ENCODE measurements at regions not wholly inside any gene's neighbourhood (a gene's known extent, or its start where the extent isn't known, plus 50 kb on each side); places are given as distances from the start of the nearest gene placed in this dataset.

DNA sequence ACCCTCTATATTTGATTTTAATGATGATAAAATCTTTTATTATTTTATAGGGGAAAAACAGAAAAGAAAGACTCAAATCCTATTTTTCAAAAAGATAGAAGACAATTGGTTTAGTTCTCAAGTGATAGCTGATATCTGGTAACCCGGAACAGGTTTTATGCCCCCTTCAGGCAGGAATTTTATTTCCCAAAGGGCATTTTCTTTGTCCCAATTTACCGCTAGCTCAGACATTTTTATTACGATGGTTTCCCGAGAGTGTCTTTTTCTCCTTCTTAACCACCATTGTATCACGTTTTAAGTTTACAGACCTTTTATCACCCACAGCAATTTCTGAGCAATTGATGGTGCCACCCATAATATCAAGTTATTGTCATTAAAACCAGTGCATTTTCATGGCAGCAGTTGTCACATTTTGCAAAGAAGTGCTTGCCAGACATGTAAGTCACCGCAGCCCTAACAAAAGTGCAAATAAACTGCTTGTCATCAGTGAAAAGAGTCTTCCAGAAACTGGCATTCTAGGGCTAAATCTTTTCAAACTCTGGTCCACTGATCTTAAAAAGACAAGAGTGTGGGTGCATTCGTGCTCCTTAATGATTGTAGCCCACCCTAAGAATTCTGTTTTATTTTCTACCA lies 204.8 kb upstream of the VCX start:
- H3K27me3 Mint-ChIP-seq (ENCODE audit: insufficient read depth, unreplicated experiment): no peaks in the 10 kb centered on the region
- POLR2A ChIA-PET: no interaction called here
- no peaks in the 10 kb centered on the region for H3K36me3 Mint-ChIP-seq (ENCODE audit: insufficient read depth, unreplicated experiment)
- no peaks in the 10 kb centered on the region for H3K9me3 Mint-ChIP-seq (ENCODE audit: unreplicated experiment)
- no peak overlapping the region for H3K4me3 Mint-ChIP-seq (ENCODE audit: unreplicated experiment)
- TF ChIP-seq, protein P1, sequence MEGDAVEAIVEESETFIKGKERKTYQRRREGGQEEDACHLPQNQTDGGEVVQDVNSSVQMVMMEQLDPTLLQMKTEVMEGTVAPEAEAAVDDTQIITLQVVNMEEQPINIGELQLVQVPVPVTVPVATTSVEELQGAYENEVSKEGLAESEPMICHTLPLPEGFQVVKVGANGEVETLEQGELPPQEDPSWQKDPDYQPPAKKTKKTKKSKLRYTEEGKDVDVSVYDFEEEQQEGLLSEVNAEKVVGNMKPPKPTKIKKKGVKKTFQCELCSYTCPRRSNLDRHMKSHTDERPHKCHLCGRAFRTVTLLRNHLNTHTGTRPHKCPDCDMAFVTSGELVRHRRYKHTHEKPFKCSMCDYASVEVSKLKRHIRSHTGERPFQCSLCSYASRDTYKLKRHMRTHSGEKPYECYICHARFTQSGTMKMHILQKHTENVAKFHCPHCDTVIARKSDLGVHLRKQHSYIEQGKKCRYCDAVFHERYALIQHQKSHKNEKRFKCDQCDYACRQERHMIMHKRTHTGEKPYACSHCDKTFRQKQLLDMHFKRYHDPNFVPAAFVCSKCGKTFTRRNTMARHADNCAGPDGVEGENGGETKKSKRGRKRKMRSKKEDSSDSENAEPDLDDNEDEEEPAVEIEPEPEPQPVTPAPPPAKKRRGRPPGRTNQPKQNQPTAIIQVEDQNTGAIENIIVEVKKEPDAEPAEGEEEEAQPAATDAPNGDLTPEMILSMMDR (IDR thresholded peaks at IDR 0.05; ENCODE audit: unreplicated experiment): no peak
- CTCF ChIA-PET: interaction anchor here (0.7 kb wide), 2 partner anchors 37 to 1863 kb away, joined by 3 read pairs; no protein-coding TSS in a partner anchor
- H3K4me1 Mint-ChIP-seq (ENCODE audit: insufficient read depth, unreplicated experiment): no peaks in the 10 kb centered on the region
- intact Hi-C loops (cut with micrococcal nuclease): no loop called here
- no peak overlapping the region for H3K27ac Mint-ChIP-seq (ENCODE audit: low read depth, unreplicated experiment)
- DNase-seq (ENCODE audit: unreplicated experiment): no peak
- no TSS peak for BruUV-seq (replicated peaks)

DNA sequence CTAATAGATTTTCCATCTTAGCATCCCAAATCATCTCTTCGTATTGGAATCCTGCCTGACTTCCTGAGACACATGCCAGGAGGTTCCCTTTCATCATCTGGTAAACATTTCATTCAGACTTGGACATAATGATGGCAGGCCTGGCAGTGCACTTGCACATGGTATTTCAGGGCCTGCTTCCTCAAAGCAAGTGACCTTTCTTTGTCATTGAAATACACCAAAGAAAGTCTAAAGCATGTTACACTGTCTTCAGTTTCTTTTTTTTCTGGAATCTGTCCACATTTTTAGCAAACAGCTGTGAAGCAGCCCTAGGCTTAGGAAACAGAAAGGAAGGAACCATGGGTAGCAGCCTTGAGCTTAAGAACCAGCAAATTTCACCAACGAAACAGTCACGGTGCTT lies 205.9 kb upstream of the VCX start:
- Mint-ChIP-seq H3K9me3 (ENCODE audit: unreplicated experiment) (no peaks in the 10 kb centered on the region), H3K27ac (ENCODE audit: low read depth, unreplicated experiment) (no peak overlapping the region), H3K4me1 (ENCODE audit: insufficient read depth, unreplicated experiment) (no peaks in the 10 kb centered on the region), H3K27me3 (ENCODE audit: insufficient read depth, unreplicated experiment) (no peaks in the 10 kb centered on the region), H3K36me3 (ENCODE audit: insufficient read depth, unreplicated experiment) (no peaks in the 10 kb centered on the region), H3K4me3 (ENCODE audit: unreplicated experiment) (no peak overlapping the region)
- TF ChIP-seq, protein P1 (IDR thresholded peaks at IDR 0.05; ENCODE audit: unreplicated experiment): no peak
- intact Hi-C loops (cut with micrococcal nuclease): no loop called here
- BruUV-seq (replicated peaks): no TSS peak
- no peak for DNase-seq (ENCODE audit: unreplicated experiment)
- ChIA-PET CTCF (interaction anchor here (0.6 kb wide), 2 partner anchors 11 to 20 kb away, joined by 3 to 4 read pairs; no protein-coding TSS in a partner anchor), POLR2A (no interaction called here)

DNA sequence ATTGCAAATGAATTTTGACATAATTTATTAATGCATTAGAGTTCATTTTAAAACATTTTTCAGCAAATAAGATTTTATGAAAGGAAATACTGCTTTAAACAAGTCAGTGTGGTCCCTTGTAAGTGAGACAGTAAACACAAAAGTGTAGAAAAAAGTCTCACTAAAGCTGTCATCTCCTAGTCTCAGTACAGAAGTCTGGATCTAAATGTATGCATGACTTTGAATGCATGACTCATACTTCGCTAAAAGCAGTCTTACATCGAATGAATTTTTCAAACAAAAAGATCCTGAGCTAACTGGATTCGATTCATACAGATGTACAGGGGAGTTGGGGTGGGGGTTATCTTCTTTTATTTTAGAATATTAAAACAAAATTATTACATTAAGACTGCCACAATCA lies 207.4 kb upstream of the VCX start:
- TF ChIP-seq, protein P1 (IDR thresholded peaks at IDR 0.05; ENCODE audit: unreplicated experiment): no peak
- Mint-ChIP-seq H3K4me3 (ENCODE audit: unreplicated experiment) (no peak overlapping the region), H3K36me3 (ENCODE audit: insufficient read depth, unreplicated experiment) (no peaks in the 10 kb centered on the region), H3K4me1 (ENCODE audit: insufficient read depth, unreplicated experiment) (no peaks in the 10 kb centered on the region), H3K27ac (ENCODE audit: low read depth, unreplicated experiment) (no peak overlapping the region), H3K27me3 (ENCODE audit: insufficient read depth, unreplicated experiment) (no peaks in the 10 kb centered on the region), H3K9me3 (ENCODE audit: unreplicated experiment) (no peaks in the 10 kb centered on the region)
- POLR2A ChIA-PET: interaction anchor here (0.6 kb wide), 1 partner anchor 14 kb away, joined by 5 read pairs; no protein-coding TSS in a partner anchor
- CTCF ChIA-PET: no interaction called here
- intact Hi-C loops (cut with micrococcal nuclease): no loop called here
- no peak for DNase-seq (ENCODE audit: unreplicated experiment)
- BruUV-seq (replicated peaks): no TSS peak

DNA sequence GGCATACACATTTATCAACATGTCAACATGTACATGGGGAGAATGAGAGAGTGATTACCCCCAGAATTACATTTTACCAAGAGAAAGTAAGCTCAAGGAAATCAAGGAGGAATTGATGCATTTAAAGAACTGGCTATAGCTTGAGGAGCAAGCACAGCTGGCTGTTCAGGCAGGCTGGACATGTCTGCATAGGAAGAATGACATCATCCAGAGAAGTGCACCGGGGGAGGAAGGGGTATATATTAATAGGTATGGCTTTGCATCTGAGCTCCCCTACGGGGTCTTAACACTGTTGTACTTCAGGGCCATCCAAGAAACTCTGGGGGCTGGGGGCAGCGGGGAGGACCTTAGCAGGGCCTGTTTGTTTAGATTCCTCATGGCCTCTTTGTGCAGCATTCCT lies 222.4 kb upstream of the VCX start:
- ChIA-PET CTCF (interaction anchor here (0.6 kb wide), 1 partner anchor 10 kb away, joined by 3 read pairs; no protein-coding TSS in a partner anchor), POLR2A (no interaction called here)
- H3K36me3 Mint-ChIP-seq (ENCODE audit: insufficient read depth, unreplicated experiment): no peaks in the 10 kb centered on the region
- TF ChIP-seq, protein P1 (IDR thresholded peaks at IDR 0.05; ENCODE audit: unreplicated experiment): no peak
- H3K9me3 Mint-ChIP-seq (ENCODE audit: unreplicated experiment): peaks cover 13% of the 10 kb centered on the region
- no TSS peak for BruUV-seq (replicated peaks)
- intact Hi-C loops (cut with micrococcal nuclease): no loop called here
- H3K4me3 Mint-ChIP-seq (ENCODE audit: unreplicated experiment): no peak overlapping the region
- H3K27ac Mint-ChIP-seq (ENCODE audit: low read depth, unreplicated experiment): no peak overlapping the region
- H3K27me3 Mint-ChIP-seq (ENCODE audit: insufficient read depth, unreplicated experiment): peaks cover 42% of the 10 kb centered on the region
- no peaks in the 10 kb centered on the region for H3K4me1 Mint-ChIP-seq (ENCODE audit: insufficient read depth, unreplicated experiment)
- no peak for DNase-seq (ENCODE audit: unreplicated experiment)

Measured in MCF 10A (cell line).